ENCODE measurements at regions not wholly inside any gene's neighbourhood (a gene's known extent, or its start where the extent isn't known, plus 50 kb on each side); places are given as distances from the start of the nearest gene placed in this dataset.

- TF ChIP-seq CTCF (IDR thresholded peaks at IDR 0.05) (no peak), POLR2A (IDR thresholded peaks at IDR 0.05) (no peak)
Observed at GRCh38 chr2:21229302-21229701, 105.5 kb downstream of the TDRD15 start.

Measured in heart left ventricle (tissue), 13 donors.